MV-4-11 (cell line): ENCODE measurements at regions not wholly inside any gene's neighbourhood (a gene's known extent, or its start where the extent isn't known, plus 50 kb on each side); places are given as distances from the start of the nearest gene placed in this dataset.
A peak's percentile ranks its signal among the peaks of the same experiment; 100 is the strongest.

ENCODE experiments used
- DNase-seq: peaks from one replicate; lab custom pipeline; 2025; lab: John Stamatoyannopoulos, UW

DNA sequence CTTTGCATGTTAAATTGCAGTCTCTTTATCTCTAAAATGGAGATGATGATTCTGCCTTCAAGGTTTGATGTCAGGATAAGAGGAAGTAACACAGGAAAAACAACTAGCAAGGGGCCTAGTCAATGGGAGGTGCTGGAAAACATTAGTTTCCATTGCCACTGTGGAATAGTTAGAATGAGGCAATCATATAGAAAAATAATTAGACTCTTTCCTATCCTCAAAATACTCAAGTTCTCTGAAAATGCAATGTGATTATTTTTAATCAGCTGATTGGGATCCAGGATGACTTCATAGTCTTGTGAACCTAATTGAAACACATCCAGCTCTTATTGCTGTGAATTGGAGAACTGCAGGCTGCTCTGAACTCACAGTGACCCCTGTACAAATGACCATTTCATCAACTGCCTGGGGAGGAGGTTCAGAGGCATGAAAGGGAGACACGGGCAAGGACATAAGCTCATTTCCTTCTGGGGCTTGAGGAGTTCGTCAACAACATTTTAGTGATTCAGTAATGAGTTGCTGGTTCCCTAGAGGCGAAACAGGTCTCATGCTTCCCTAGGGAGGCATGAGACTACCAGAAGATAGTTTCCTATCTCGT, 422.5 kb downstream of the LPIN1 start:
- DNase-seq: peak; percentile 84

DNA sequence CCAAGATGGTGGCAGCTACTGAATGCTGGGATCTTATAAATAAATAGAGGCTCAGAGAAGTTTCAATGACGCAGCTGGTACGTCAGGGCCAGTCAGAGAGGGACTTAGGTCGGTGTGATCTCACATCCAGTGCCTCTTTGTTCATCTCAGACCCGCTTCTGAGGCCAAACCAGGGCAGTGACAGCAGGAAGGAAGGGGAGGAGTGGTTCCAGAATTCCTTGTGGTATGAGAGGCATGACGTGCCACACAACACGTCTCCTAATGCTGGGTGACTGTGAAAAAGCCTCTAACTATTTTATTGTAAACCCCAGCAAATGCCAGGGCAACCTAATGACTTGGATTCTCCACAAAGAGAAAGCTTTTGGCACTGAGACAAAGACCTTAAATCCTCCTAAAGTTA, 423.3 kb downstream of the LPIN1 start:
- peak; percentile 26 for DNase-seq

DNA sequence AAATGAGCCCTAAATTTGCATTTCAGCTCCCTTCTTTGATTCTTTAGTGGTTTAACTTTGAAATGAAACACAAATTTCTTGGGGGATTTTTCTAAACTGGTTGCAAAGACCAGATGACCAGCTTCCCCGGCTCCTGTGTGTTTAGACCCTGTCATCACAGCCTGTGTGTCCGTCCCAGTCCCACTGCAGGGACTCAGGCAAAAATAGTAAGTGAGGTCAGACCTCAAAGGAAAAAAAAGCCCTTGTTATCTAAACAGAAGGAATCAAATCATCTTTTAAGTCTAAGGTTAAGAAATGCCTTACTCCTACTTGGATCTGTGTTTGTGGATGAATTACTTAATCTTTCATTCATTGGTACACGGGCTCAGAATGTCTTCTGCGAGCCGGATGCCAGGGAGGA, 423.7 kb downstream of the LPIN1 start:
- no peak for DNase-seq

DNA sequence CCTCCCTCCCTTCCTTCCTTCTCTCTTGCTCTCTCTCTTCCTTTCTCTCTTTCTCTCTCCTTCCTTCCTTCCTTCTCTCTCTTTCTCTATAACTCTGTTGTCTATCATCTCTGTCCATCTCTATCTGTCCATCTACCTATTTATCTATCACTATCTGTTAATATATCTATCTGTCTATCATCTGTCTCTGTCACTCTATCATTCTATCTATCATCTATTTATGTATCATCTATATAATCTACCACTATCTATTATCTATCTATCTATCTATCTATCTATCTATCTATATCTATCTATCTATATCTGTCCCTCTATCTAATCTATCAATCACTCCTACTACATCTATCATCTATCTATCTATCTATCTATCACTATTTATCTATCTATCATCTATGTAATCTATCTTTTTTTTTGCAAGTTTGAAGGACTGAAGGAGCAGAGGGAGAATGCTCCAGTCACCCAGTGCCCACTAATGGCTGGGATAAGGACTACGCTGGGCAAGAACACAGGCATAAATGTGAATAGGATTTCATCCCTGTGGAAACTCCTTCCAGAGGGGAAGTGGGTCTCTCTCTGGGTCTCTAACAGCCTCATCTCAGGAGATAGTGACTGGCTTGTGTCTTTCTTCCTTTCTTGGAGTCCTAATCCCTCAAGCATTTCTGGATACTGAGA, 427.0 kb downstream of the LPIN1 start:
- no peak for DNase-seq

DNA sequence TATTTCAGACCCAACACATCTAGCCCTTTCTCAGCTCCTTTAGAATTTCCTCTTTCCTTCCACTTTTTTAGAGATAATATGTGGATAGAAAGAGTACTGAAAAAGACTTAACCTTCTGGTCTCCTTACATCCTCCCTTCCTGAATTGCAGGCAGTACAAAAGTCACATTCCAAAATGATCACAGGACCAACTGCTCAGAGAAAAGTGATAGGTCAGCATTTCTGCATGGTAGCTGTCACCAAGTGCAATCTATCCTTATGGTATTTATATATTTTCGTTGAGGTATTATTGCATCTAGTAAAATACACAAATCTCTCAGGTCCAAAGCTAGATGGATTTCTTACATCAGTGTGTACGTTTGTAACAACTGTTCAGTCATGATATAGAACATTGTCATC, 427.5 kb downstream of the LPIN1 start:
- DNase-seq: no peak

DNA sequence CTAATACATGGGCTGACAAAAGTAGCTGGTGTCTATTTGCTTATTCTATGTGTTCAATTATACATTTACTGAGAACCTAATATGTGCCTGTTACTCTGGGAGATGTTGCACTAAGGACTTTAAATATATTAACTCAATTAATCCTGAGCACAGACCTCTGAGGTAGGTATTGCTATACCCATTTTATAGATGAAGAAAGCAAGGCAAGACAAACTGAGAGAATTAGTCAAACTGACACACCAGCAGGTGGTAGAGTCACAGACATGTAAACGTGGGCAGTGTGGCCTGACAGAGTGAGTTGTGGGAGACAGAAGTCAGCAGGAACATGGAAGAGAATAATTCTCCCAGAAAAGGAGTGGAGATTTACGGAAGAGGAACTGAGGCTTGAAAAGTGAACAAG, 428.9 kb downstream of the LPIN1 start:
- DNase-seq: no peak

DNA sequence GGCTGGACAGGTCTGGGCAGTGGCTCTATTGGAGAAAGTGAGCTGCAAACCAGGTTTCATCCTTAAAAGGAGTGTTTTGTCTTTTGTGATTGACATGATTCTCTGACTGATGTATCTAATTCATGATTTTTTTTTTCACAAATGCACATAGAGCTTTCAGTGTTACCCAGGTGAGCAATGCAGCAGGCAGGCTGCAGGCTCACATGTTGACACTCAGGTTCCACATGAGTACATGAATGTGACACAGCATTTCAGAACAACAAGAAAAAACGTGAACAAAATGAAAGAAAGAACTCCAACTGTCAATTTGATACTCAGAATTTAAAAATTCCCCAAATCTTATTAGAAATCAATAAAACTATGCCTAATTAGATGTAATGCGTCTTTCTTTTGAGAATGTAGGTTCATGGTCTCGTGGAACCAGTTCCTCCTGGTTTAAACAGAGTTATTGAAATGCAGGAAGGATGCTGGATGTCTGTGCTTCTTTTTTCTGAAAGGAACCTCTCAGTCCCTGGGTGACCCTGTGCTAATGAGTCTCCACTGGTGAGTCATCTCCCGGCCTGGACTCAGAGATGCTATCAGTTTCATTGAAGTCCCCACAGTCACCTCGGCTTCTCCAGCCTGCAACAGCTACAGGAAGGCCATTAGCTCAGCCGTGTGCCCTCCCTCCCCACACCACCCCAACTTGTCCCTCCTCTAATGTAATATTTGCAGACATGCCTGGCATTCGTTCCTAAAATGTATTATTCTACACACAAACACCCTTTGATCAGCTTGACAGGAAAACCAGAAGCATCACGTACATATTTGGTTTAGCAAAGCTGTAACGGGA, 430.4 kb downstream of the LPIN1 start:
- peak; percentile 79 for DNase-seq

DNA sequence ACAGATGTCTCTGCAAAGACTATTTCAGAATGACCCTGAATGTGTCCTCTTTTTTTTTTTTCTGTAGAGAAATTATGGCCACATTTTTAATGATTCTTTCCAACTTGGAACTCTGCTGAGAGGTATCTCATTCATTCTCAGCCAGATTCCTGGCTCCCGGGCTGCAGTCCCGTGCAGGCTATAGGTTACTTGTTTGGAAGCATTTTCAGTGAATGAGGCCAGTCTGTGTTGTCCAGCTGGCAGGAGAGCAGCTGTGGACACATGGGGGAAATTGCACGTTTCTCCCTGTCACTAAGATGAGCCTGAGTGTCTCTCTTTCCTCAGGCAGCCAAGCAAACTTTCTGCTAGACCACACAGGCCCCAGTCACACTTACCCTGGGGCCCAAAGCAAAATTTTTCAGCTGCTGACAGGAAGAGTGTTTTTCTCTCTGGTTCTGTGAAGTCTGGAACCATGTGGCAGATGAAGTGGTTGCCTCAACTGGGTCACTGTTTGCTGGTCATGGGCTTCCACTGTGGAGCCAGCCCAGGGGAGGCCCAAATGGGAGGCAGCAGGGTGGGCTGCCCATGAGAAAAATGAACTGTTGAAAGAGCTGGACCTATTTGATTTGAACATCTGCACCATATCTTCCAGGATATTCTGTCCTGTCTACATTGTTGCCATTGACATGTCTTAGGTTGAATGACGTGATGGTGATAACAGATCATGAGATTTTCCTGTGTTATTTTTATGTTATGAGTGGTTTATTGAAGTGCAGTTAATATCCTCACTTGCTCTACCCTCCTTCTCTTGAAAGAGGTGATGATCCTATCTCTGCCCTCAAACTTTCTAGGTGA, 431.2 kb downstream of the LPIN1 start:
- DNase-seq: peak; percentile 52

DNA sequence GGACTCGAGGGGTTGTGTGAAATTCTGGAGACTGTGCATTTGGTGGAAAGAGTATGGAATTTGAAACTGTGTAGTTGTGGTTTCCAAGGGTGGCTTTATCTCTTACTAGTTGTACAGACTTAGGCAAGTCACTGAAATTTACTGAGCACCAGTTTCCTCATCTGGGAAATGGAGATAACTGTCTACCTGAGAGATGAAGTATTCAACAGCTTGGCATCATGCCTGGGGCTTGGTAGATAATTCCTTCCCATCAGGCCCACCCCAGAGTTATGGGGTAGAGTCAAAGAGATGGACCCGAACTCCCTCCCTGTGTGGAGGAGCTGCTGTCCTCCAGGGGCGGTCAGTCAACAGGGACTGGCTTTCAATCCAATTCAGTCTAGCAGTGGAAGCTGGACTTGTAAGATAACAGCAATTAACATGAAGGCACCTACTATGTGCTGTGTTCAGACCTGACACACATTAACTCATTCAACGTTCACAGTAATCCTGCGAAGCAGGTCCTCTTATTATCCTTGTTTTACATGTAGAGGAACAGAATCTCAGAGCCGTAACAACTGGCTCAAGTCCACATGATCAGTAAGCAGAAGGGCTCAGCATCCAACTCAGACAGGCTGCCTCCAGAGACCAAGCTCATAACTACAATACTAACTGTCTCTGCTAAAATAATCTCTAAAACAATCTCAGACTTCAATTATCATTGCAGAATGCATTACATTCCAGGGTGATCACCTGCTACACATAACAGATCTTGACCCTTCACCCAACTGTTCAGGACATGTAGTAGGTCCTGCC, 432.1 kb downstream of the LPIN1 start:
- DNase-seq: no peak

DNA sequence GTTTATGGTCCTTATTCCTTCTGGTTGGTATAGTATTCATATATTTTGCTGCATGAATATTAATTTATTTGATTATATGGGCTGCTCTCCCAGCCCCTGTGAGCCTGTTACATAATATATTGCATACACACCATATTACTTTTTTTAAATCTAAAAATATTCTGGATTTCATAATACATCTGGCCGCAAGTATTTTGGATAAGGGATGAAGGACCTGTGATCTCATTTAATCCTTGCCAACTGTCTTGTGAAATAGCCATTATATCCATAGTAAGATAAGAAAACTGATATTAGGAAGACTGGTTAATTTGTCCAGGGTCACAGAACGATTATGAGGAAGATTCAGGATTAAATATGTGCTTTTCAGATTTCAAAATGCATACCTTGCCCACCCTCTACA, 433.6 kb downstream of the LPIN1 start:
- DNase-seq: no peak

DNA sequence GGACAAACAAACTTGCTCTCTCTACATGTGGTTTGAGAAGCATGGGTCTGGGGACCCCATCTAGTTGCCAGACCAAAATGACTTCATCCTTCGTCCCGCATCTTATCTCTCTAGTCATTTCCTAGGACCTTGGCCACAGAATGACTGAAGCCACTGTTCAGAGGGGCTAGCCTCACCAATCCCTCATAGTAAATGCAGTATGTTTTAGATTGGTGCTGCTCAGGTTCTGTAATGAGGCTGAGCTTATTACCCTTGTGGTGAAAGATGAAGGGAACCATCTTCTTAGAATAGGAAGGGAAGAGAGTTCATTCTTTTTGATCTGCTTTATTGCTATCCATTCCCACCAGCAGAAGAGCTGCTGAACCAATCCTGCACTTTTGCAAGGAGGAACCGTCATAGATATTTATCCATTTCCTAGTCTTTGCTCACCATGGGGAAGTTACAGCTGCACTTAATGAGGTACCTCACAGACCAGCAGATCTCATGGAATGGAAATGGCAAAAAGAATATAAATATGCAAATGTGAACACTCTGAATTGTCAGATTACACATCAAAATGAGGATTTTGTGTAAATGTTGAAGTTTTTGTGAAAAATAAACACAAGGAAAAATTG, 436.7 kb downstream of the LPIN1 start:
- peak; percentile 34 for DNase-seq

DNA sequence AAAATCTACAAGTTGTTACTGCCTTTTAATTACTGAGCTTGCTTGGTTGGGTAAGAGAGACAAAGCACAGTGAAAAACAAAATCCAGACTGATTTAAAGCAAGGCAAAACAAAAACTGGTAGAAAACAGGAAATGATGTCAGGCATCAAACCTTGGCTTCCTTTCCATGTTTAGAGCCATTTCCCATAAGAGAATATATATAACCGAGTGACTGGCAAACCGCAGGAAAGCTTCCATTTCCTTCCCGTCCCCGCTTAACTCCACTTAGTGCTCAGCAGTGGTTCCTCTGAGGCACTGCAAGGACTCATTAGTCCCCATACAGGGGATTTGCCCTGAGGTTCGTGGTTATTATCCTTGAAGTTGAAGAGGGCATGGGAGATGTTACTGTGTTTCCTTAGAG, 446.3 kb downstream of the LPIN1 start:
- DNase-seq: peak; percentile 87

DNA sequence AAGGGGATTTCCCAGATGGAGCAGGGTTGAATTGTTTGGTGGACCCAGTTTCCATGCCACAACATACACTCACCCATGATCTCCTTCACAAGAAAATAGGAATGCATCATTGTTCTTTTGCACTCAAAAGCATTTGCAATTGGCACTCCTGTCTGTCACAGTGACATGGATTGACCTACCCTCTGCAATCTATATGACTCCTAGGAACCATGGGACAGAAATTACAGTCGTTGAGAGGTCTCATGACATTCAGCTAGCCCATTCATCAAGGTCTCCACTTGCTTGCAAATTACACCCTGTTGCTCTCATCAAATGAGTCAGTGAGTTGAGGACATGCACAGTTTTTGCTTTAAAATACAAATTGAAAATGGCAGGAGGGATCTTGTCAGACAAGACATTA, 448.5 kb downstream of the LPIN1 start:
- DNase-seq: no peak

DNA sequence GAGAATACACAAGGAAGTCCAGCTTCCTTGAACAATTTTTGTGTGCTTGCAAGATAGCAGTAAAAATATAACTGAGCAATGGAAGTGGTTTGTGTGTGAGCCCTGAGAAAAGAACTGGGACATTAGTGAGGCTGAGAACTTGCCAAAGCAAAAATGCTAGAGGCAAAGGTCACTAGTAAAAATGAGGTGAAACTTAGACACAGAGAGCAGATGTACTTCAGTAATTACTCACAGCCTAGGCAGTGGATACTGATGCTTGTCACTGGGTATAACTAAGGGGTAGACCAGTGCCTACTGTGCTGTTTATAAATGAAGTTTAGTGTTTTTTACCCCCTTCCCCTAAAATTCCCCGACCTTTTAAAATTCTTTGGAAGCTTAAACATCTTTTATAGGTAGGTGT, 450.1 kb downstream of the LPIN1 start:
- no peak for DNase-seq

DNA sequence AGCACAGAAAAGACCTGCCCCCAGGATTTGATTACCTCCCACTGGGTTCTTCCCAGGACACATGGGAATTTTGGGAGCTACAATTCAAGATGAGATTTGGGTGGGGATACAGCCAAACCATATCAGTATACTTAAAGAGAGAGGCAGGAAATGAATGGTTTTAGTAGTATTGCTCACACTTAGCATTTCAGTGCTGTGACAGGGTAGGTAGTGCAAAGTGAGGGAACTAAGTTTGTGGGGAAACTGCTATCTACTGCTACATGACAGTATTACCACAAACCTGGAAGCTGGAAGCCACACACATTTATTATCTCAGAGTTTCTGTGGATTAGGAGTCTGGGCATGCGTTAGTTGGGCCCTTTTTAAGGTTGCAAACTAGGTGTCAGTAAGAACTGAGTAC, 450.7 kb downstream of the LPIN1 start:
- peak; percentile 34 for DNase-seq

DNA sequence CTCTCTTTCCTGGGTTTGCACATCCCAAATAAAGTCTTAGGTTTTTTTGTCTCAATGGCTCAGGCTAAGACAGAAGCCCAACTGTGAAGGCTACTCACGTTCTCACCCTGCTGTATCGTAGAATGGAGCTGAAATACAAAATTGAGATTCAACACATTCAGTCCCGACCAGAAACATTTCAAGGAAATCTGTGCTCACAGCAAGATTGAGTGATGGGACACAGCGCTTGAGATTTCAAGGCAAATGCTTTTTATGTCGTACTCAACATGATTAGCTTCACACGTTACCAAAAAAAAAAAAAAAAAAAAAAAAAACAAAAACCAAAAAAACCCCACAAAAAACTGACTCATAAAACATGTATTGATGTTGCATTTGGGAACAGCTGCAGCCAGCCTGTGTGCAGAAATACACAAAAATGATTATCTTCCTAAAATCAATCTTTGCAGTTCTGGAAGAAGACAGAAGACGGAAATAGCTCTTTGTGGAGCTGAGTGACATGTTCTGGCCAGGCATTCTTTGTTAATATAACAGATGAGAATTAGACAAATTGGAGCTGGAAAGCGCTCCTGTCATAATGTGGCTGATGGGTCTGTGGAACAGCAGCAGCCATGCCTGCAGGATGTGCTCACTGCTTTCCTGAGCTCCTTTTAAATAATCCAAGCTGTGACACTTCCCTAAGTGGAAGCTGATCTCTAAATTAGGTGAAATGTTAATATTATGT, 453.2 kb downstream of the LPIN1 start:
- no peak for DNase-seq

DNA sequence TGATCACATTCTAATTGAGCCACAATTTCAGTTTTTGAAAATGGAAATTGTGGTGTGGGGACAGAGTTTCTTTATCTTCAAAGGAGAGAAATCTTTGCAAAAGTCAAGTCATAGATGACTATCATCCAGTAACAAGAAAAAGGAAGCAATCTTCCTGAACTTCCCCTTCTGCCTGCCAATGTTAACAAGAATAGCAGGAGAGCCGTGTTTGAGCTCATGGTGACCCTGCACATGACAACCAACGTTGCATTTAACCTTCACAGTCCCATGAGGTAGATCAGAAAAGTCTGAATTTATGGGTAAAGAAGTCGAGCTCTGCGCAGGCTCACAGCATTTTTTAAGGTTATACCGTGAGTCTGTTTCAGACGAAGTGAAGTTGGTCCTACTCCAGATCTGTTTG, 454.9 kb downstream of the LPIN1 start:
- DNase-seq: peak; percentile 89

DNA sequence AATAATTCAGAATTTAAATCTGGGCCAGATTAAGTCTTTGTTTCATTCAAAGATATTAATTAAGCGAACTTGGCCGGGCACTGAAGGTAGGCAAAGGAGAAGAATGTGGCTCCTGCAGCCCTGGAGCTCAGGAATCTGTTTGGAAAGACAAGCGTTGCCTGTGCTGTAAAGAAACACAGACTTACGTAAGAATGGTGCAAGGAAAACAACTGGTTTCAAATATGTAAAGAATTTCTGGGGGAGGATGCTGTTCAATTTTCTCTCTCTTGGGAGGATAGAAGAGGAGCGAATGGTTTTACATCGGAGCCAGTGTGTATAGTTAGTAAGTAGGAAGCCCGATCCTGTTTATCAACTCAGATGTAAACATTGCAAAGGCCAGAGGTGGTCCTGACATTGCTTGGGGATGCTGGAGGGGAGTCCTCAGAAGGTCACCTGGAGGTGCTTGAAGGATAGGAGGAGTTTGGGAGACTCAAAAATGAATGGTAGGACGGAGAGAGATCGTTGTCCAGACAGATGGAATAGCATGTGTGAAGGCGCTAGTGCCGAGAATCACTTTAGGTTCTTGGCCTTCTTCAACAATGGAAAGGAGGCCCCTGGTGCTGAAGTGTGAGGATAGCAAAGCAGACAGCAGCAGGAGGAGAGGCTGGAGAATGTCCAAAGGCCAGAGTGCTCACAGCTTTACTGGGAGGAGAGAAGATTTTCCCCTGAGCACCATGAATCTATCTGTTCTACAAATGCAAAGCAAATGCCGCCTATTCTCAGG, 456.1 kb downstream of the LPIN1 start:
- no peak for DNase-seq

DNA sequence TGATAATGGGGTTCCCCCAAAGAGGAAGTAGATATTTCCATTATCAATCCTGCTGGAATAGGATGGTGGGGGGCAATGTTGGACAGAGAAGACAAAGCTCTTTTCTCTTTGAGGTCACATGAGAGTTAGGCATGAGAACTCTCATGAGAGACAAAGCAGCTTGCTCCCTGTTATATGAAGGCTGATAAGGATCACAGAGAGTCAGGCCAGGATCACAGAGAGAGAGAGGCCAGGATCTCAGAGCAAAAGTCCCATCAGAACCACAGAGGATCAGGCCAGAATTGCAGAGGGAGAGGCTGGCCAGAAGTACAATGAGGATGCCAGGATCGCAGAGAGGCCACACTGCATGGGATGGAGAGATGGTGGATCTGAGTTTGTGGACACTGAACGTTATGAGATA, 457.1 kb downstream of the LPIN1 start:
- DNase-seq: no peak

DNA sequence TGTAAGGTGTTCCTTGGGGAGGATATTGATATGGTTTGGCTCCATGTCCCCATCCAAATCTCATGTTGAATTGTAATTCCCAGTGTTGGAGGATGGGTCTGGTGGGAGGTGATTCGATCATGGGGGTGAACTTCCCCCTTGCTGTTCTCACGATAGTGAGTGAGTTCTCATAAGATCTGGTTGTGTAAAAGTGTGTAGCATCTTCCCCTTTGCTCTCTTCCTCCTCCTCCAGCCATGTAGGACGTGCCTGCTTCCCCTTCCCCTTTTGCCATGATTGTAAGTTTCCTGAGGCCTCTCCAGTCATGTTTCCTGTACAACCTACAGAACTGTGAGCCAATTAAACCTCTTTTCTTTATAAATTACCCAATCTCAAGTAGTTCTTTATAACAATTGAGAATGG, 458.7 kb downstream of the LPIN1 start:
- peak; percentile 3 for DNase-seq
